GM21367 (cell line): ENCODE measurements at regions not wholly inside any gene's neighbourhood (a gene's known extent, or its start where the extent isn't known, plus 50 kb on each side); places are given as distances from the start of the nearest gene placed in this dataset.
"Not testable (repeated sequence)": the region's sequence is repeated elsewhere in the genome, so short reads cannot be mapped to it uniquely, and the experiment has no call there.

Experiments used
- ATAC-seq: cut with Tn5 transposase; IDR thresholded peaks from one replicate; pipeline ENCODE4 v1.9.1; 2021; ENCODE audit not compliant: unreplicated experiment

DNA sequence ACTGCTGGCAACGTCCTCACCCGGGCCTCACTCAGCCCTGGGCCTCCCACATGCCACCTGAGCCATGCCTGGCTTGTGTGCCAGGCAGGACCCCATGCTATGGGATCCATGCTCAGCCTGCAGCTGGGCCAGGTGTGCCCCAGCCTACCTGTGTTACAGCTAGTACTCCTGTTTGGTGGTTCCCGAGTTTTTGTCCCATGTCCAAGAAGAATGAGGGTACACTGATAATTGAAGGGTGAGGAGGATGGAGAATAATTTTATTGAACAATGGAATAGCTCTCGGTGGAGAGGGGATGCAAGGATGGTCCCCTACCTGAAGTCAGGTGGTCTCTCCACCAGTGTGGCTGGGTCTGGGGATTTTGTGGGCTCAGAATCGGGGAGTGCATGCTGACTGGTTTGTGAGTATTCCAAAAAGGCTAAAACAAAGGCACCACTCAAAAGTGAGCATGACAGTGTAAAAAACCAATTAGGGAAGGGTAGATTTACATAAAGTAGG, 137.9 kb downstream of the TNFSF18 start:
- ATAC-seq: no peak

DNA sequence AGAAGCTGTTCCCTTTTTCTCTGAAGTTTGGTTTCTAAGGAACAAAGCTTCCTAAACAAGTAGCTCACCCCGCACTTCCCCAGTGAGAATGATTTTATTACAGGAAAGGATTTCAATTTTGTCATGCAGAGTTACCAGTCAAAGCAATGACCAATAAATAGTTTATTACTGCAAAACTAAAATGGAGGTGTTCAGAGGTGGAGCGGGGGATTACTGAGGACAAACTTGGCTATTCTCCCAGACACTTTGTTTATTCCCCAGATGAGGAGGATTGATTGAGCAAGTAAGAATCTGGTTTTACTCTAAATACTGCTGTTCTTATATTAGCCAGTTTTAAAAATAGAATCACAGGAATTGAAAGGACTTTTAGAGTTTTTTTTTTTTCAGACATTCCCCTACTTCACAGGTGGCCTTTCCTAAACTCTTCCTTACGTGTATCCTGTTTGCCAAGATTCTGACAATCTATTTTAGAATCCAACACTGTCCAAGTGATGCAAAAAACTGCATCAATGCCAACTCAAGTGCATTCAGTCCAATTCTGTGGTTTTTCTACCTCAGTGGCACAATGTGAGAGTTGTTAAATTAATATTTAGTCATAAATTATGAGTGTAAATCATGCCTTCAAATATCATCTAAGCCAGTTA, 136.1 kb downstream of the TNFSF18 start:
- ATAC-seq: no peak

DNA sequence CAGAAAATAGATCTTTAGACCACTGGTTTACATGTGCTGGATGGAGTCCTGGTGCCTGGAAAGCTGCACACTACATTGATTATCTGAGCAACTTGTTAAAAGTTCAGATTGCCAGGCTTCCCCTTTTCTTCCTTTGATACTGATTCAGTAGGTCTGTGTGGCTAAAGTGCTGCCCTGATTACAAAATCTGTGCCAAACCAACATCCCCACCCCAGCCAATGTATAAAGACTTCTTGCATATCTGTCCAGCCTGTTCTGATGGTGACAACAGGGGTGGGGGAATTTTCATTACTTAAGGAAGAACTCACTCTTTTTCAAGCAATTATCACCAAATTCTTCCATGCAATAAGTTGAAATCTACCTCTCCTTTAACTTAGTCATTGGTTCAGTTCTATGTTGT, 135.5 kb downstream of the TNFSF18 start:
- ATAC-seq: no peak

DNA sequence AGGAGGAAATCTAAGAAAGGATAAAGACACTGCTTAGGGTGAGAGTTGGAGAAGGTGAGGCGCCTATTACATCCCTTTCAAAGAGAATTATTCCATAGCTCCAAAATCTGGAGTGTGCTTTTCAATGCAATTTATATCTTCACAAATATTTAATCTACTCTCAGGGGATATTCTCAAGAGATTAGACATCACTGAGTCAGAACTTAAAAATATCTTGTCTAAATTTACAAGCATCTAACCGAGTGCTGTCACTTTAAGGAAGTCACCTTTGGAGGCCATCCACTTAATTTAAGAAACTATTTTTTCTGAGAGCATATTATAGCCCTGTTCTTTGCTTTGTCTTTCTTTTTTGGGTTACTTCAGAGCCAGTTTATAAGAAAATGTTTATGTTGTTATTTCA, 134.6 kb downstream of the TNFSF18 start:
- no peak for ATAC-seq

DNA sequence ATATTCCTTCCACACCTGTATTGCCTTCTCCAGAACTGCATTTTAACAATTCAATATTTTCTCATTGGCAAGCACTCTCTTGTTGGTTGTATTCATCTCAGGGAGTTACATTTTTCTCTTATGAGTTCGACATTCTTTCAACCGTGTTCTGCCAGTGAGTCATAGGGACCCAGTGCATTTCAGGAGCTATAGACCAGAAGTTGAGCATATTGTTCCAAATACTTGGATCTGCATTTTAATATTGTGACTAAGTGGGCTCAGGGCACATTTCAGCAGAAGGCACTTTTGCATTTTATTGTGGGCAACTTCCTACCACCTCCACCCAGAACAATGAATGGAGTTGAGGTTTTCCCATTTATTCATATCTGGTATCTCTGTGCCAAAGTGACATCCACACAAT, 132.8 kb downstream of the TNFSF18 start:
- no peak for ATAC-seq

DNA sequence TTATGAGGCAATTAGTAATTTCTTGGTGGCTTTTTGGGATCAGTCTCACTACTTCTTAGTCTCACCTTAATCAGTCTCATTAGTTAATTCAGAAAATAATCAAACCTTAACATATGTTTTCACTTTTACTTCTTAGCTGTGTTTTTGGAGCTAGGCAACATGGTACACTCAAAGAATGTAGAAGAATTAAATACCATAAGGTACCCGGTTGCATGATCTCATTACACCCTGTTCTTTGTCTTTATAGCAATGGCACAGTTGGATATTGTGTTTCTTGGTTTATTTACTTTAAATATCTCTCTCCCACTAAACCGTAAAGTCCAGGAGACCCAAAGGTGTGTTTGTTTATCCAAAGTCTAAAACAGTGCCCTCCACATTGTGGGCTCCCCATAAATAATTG, 132.3 kb downstream of the TNFSF18 start:
- ATAC-seq: no peak

DNA sequence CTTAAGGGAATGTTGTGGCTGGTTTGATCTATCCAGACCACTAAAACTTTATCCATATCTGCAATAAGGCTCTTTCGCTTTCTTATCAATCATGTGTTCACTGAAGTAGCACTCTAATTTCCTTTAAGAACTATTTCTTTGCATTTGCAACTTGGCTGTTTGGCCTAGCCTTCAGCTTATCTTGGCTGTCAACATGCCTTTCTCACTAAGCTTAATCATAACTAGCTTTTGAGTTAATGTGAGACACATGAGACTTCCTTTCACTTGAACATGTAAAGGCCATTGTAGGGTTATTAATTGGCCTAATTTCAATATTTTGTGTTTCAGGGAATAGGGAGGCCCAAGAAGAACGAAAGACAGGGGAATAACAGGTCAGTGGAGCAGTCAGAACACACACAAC, 124.7 kb downstream of the TNFSF18 start:
- no peak for ATAC-seq

DNA sequence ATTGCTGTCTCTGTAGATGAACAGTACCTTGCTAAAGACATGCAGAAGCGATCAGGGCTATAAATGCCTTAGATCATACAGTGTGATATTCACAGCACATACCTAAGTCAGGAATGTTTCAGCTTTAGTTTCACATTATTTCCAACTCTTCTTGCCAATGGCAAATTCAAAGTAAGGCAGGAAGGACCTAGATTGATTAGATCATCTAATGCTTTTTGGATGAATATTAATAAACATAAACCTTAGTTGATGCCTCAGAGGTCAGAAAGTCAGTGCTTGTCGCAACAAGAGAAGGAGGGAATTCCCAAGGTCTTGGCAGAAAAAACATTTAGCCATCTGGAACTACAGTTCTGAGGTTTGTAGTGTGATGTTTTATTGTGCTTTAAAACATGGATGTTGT, 122.3 kb downstream of the TNFSF18 start:
- ATAC-seq: no peak

DNA sequence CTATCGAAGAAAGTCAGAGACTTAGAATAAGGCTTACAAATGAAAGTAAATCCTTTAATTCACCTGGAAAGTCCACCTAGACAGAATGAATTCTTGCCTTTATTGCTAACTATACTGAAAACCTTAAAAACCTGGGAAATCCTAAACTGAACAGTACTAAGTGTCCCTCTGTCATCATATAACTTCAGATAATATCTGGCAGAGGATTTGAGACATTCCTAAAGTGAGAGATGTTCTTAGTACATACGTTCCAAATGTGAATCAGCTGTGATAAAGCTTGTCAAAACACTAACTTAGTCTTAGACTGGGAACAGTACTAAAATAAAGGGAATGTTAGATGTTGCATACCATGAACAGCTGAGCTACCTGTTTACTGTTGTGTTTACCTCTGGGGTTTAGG, 121.7 kb downstream of the TNFSF18 start:
- no peak for ATAC-seq

DNA sequence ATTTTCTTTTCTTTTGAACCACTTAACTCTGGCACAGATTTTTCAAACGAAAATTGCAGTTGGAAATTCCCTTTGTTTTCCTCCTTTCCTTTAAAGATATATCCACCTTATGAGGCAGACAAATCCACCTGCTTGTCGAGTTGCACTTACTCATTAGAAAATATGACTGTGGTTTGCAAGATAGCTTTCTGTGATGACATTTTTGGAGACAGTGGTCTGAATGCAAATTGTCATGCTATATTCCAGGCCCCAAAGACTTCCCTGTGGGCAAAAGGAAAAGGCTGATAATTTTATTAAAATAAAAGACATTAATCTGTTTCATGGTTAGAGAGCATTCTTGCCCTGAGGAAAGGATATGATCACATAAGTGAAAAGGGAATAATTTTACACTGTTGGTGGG, 120.6 kb downstream of the TNFSF18 start:
- ATAC-seq: no peak

DNA sequence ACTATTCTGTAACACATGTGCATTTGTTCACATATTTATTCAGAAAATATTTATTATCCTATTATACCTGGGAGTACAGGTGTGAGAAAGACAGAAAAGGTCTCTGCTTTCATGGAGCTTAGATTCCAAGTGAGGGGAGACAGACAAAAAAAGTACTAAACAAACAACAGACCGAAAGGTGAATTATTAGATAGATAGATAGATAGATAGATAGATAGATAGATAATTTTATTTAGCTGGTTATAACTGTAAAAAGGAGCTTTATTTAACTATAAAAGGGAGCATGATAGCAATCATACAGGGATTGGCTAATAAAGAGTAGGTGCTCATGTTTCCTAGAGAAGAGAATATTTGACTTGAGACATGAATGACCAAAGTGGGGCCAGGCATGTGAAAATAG, 119.4 kb downstream of the TNFSF18 start:
- ATAC-seq: no peak

DNA sequence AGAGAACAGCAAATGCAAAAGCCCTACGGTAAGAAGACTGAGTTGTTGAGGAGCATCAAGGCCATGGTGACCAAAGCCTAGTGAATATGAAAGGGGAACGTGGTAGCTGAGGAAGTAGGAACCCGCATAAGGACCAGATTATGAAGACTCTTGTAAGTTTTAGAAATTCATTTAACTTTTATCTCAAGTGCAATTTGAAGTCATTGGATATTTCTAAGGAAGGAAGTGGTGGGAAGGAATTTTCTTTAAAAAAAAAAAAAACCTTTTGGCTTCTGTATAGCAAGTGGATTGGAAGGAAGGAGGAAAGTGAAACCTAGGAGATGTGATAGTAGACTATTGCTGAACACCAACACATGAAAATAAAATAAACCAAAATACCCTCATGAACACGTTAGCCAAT, 119.0 kb downstream of the TNFSF18 start:
- ATAC-seq: no peak

DNA sequence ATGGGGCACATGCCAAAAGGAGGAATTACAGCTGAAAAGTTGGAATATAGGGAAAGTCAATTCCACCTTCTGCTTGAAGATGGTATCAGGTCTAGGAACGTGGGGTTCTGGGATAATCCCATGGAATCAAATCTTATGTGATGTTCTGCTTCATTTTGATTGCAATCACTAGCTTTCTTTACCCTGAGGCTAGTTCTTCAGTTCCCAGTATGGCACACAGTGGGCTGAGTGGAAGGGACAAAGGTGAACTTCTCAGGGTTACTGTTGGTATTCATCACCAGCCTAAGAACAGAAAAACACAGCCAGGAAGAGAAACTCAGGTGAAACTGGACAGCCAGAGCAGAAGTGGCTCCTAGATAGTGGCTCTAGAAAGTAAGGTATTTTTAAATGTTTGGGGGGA, 117.8 kb downstream of the TNFSF18 start:
- ATAC-seq: no peak

DNA sequence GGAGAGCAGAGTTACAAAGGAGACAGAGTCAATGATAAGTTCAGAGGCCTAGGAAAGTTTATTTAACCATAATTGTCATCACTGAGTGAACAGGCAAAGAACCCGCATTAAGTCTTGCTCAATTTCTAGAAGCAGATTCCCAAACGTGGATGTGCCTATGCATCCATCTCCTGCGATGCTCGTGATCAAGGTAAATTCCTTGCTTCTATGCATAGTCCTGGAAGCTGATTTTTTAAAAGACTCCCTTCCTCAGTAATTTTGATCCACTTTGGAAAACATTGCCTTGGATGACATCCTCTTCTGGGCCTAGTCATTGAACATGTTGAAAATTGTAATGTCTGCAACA, 116.4 kb downstream of the TNFSF18 start:
- no peak for ATAC-seq

DNA sequence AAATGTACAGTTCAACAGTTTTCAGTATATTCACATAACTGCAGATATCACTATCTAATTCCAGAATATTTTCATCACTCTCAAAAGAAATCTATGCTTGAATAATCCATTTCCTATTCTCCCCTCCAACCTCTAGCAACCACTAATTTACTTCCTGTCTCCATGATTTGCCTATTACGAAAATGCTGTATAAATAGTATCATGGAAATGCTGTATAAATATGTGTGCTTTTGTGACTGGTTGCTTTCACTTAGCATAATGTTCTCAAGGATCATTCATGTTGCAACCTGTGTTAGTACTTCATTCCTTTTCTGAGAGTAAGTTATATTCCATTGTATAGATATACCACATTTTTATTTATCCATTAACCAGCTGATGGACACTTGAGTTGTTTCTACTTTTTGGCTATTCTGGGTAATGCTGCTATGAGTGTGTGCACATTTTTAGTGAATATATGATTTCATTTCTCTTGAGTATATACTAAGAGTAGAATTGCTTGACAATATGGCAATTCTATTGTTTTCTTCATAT, 115.6 kb downstream of the TNFSF18 start:
- ATAC-seq: no peak

DNA sequence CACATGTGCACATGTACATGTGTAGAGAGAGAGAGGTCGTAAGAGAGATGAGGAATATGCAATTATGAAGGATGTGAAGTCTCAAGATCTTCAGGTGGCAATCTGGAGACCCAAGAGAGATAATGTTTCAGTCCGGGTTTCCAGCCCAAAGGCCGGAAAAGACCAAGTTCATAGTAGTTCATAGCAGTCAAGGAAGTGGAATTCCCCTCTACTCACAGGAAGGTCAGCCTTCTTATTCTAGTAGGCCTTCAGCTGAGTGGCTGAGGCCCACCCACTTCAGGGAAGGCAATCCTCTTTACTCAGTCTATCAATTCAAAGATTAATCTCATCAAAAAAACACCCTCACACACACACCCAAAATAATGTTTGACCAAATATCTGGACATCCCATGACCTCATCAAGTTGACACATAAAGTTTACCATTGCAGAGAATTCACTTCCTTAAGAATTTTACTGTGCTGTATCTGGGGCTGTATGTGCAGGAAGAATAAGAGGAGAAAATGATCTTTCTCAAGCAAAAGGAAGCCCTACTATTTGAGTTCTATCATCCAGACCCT, 114.6 kb downstream of the TNFSF18 start:
- ATAC-seq: no peak

DNA sequence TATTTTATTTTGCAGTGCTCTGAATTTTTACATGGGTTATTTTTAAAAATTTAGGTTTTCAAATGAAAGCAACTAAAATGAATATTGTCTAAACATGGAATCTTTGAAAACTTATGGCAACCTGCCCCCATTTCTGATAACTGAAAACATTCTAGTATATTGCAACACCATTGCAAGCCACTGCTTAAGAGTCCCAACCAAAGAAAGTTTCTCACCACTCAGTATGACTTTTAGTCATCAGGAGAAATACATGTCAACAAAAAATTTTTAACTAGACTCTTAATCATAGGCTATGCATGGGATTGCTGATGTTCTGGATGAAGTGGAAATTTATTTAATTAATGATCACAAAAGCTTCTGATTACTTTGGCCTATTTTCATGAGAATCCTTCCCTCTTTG, 112.1 kb downstream of the TNFSF18 start:
- ATAC-seq: no peak

DNA sequence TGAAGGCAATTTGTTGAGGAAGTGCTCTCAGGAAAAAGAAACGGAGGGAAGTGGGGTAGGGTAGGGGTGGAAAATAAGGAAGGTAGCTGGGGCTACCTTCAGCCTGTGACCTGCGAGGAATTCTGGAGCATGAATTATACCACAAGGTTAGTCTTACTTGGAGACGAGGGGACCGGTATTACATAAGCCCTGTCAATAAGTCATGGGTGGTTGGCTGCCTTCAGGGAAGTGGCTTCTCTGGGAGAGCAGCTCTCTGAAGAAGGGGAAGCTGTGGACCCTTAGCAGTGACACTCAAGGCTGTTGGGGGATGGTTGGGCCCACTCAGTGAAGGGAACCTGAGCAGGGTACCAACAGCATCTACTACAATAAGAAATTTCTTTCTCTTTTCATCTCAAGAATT, 111.3 kb downstream of the TNFSF18 start:
- no peak for ATAC-seq

DNA sequence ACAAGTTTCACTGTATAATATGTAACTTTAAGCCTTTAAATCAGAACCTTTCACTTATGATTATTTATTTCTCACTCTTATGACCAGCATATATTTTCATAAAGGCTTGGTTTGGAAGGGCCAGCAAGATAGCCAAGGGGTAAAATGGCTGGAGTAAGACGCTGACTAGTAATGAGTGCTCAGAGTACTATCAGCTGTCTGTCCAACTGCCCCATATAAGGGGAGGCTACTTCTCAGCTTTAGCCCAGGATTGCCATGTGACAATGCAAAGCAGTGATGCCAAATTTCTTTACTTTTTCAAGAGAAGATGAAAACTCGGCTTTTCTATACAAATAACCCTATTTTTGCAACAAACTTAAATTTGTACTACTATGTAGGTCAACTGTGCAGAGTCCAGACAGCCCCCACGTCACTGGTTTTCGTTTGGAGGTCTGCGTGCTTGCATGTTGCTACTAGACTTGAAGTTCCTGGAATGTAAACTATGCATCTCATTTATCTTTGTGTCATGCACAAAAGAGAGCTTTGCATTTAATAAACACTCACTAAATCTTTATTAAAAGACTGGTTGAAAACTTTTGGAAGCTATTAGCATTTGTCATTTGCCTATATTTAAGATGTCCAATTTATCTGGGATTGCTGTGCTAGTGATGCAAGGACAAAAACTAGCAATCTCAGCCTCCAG, 110.4 kb downstream of the TNFSF18 start:
- ATAC-seq: no peak

DNA sequence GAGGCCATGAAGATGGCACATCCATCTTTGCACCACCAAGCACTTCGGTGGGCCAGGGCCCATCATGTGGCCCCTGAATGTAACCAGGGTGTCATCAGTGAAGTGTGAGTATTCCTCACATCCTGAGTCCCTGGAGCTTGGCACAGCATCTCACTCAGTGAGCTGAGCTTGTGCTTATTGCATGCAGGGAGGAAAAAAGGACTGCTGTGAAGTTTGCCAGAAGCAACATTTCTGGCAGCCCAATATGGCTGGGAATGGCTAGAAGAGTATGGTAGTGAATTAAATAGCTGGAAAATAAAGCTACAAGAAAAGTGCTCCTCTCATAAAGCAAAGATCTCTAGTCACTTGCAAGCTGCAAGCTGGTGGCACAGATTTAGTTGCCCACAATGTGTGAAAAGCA, 109.3 kb downstream of the TNFSF18 start:
- ATAC-seq: no peak

DNA sequence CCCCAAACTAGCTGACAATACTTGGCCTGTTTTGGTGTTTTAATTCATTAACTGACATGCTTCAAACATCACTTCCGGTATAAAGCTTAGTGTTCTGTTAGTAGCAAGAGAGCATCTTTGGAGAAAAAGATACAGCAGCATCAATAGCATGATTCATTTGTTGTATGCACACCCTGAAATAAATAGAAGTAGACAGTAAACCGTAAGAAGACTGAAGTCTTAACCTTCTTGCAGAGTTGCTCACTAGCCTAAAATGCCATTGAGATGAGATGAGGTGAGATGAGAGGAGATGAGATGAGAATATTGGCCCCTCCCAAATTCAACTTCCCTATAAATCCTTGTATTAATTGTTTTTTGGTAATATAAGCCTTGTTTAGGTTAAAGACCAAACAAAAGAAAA, 108.8 kb downstream of the TNFSF18 start:
- no peak for ATAC-seq

DNA sequence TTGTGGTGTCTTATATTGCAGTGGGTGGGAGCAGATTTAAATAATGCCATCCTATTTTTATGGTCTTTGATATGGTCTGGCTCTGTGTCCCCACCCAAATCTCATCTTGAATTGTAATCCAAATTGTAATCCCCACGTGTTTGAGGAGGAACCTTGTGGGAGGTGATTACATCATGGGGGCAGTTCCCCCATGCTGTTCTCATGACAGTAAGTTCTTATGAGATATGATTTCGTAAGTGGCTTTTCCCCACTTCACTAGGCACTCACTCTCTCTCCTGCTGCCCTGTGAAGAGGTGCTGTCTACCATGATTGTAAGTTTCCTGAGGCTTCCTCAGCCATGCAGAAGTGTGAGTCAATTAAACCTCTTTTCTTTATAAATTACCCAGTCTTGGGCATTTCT, 107.6 kb downstream of the TNFSF18 start:
- not testable (repeated sequence) for ATAC-seq
